Caco-2 (cell line): ENCODE measurements at regions not wholly inside any gene's neighbourhood (a gene's known extent, or its start where the extent isn't known, plus 50 kb on each side); places are given as distances from the start of the nearest gene placed in this dataset.

Experiments
- BruUV-seq: library from RNA; stranded (reverse); fragments of 400-500 nt; replicated peaks from 2 replicates; lab custom pipeline; 2021; lab: Mats Ljungman, UMichigan
- CTCF ChIA-PET: fragments of 300-600 bp; sonication (Branson Sonifier 250); formaldehyde crosslinking; loops from one replicate; lab custom pipeline; 2022; ENCODE audit warnings: antibody characterized with exemption; lab: Charles Lee
- POLR2A ChIA-PET: fragments of 300-600 bp; sonication (Branson Sonifier 250); formaldehyde crosslinking; loops from one replicate; lab custom pipeline; 2022; ENCODE audit warnings: antibody characterized with exemption; lab: Charles Lee
- DNase-seq, 2 experiments: peaks; one replicate each; pipeline versions ENCODE4 v3.0.0 to v3.0.0-alpha.2; 2020 to 2022
- H3K27me3 ChIP-seq: replicated peaks from 2 replicates; pipeline ENCODE4 v1.6.0; 2011; ENCODE audit warnings: low read length; ENCODE audit not compliant: control insufficient read depth, insufficient read depth
- H3K36me3 ChIP-seq: 2 replicates; pipeline ENCODE4 v1.5.1; 2011; ENCODE audit warnings: low read length; ENCODE audit not compliant: control insufficient read depth, insufficient read depth
- H3K4me1 ChIP-seq: fragments of 250-450 bp; sonication (Bioruptor Pico); 2 replicates; pipeline ENCODE4 v1.5.1; 2020; ENCODE audit warnings: mild to moderate bottlenecking
- H3K4me3 ChIP-seq: 2 replicates; pipeline ENCODE4 v1.5.1; 2011; ENCODE audit warnings: low read depth, mild to moderate bottlenecking, control low read depth, low read length
- H3K9me3 ChIP-seq: fragments of 250-450 bp; sonication (Bioruptor Pico); 2 replicates; pipeline ENCODE4 v1.5.1; 2020; ENCODE audit warnings: mild to moderate bottlenecking, moderate library complexity
- H3K27ac Mint-ChIP-seq: one replicate; pipeline ENCODE4 v1.8.0; 2022; ENCODE audit warnings: mixed read lengths; ENCODE audit not compliant: unreplicated experiment
- H3K27me3 Mint-ChIP-seq: one replicate; pipeline ENCODE4 v1.8.0; 2022; ENCODE audit warnings: mixed read lengths; ENCODE audit not compliant: insufficient read depth, unreplicated experiment
- H3K36me3 Mint-ChIP-seq: one replicate; pipeline ENCODE4 v1.8.0; 2022; ENCODE audit warnings: mild to moderate bottlenecking, mixed read lengths; ENCODE audit not compliant: insufficient read depth, unreplicated experiment
- H3K4me1 Mint-ChIP-seq: one replicate; pipeline ENCODE4 v1.8.0; 2022; ENCODE audit warnings: low read depth, mixed read lengths; ENCODE audit not compliant: unreplicated experiment
- H3K4me3 Mint-ChIP-seq: one replicate; pipeline ENCODE4 v1.8.0; 2022; ENCODE audit warnings: mild to moderate bottlenecking, moderate library complexity, mixed read lengths; ENCODE audit not compliant: unreplicated experiment
- H3K9me3 Mint-ChIP-seq: one replicate; pipeline ENCODE4 v1.8.0; 2022; ENCODE audit warnings: mixed read lengths; ENCODE audit not compliant: unreplicated experiment
- CTCF ChIP-seq, 2 experiments: fragments of 200-600 bp in 1 of 2; IDR thresholded peaks; 1 replicate in 1 of 2; 2 replicates in 1 of 2; pipeline versions ENCODE4 v1.5.1 to v1.8.0; 2011 to 2022; ENCODE audit warnings: antibody characterized with exemption in 1 of 2, control low read depth in 1 of 2, inconsistent platforms in 1 of 2, low read depth in 1 of 2, low read length in 1 of 2, mild to moderate bottlenecking in 1 of 2, moderate library complexity in 1 of 2; ENCODE audit not compliant: insufficient read depth in 1 of 2, severe bottlenecking in 1 of 2, unreplicated experiment in 1 of 2
- intact Hi-C: fragments of 100-400 bp; cut with micrococcal nuclease; formaldehyde crosslinking; loops from one replicate; pipeline ENCODE4 v1.10.0; 2022; ENCODE audit not compliant: unreplicated experiment

DNA sequence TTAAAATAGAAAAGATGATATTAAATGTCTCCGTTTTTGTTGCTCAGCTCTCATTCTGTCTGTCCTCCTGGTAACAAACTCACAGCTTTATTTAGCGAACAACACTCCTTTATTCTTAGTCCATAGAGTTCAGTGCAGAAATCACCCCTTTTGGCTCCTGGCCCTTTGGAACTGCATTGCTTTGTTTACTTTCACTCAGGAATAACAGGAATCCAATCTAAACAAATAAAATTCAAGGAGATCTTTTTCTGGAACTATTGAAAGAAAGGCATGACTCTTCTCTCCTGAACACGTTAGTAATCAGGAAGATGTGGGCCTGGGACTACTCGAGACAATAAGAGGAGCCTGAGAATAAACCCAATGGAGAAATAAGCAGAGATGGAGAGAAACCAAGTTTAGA lies 409.2 kb downstream of the DIPK2A start:
- H3K9me3 ChIP-seq = peaks cover 4% of the 10 kb centered on the region; the same call in 1 of the 2 replicates
- BruUV-seq = no TSS peak
- CTCF ChIA-PET = no interaction called here

GRCh38 chr3:144381607-144382006 lies 410.0 kb downstream of the DIPK2A start:
- H3K36me3 Mint-ChIP-seq = no peaks in the 10 kb centered on the region
- no peaks in the 10 kb centered on the region for H3K27me3 ChIP-seq
- H3K4me1 Mint-ChIP-seq = peaks cover 13% of the 10 kb centered on the region
- H3K36me3 ChIP-seq = no peaks in the 10 kb centered on the region
- CTCF ChIA-PET = no interaction called here
- POLR2A ChIA-PET = no interaction called here
- H3K4me3 ChIP-seq = no peak overlapping the region
- H3K27me3 Mint-ChIP-seq = no peaks in the 10 kb centered on the region
- H3K9me3 Mint-ChIP-seq = no peaks in the 10 kb centered on the region
- no TSS peak for BruUV-seq
- no peak for TF ChIP-seq CTCF (IDR thresholded peaks at IDR 0.05; ENCODE audit: insufficient read depth in 1 of 2, low read depth in 1 of 2, low read length in 1 of 2, severe bottlenecking in 1 of 2, unreplicated experiment in 1 of 2)
- intact Hi-C loops = no loop called here
- peaks cover 20% of the 10 kb centered on the region for H3K4me1 ChIP-seq
- DNase-seq = no peak
- no peak overlapping the region for H3K4me3 Mint-ChIP-seq
- H3K27ac Mint-ChIP-seq = no peak overlapping the region
- peaks cover 4% of the 10 kb centered on the region; the same call in 1 of the 2 replicates for H3K9me3 ChIP-seq

More for the DNA sequence above, 409.2 kb downstream of the DIPK2A start:
- H3K4me3 Mint-ChIP-seq = no peak overlapping the region
- POLR2A ChIA-PET = no interaction called here
- TF ChIP-seq CTCF (IDR thresholded peaks at IDR 0.05; ENCODE audit: insufficient read depth in 1 of 2, low read depth in 1 of 2, low read length in 1 of 2, severe bottlenecking in 1 of 2, unreplicated experiment in 1 of 2) = no peak
- no peak overlapping the region for H3K4me3 ChIP-seq
- H3K36me3 ChIP-seq = no peaks in the 10 kb centered on the region
- H3K36me3 Mint-ChIP-seq = no peaks in the 10 kb centered on the region
- H3K4me1 Mint-ChIP-seq = peaks cover 13% of the 10 kb centered on the region
- DNase-seq = no peak
- no peaks in the 10 kb centered on the region for H3K27me3 ChIP-seq
- no peaks in the 10 kb centered on the region for H3K27me3 Mint-ChIP-seq
- no peak overlapping the region for H3K27ac Mint-ChIP-seq
- intact Hi-C loops = no loop called here
- no peaks in the 10 kb centered on the region for H3K9me3 Mint-ChIP-seq
- peaks cover 22% of the 10 kb centered on the region for H3K4me1 ChIP-seq

DNA sequence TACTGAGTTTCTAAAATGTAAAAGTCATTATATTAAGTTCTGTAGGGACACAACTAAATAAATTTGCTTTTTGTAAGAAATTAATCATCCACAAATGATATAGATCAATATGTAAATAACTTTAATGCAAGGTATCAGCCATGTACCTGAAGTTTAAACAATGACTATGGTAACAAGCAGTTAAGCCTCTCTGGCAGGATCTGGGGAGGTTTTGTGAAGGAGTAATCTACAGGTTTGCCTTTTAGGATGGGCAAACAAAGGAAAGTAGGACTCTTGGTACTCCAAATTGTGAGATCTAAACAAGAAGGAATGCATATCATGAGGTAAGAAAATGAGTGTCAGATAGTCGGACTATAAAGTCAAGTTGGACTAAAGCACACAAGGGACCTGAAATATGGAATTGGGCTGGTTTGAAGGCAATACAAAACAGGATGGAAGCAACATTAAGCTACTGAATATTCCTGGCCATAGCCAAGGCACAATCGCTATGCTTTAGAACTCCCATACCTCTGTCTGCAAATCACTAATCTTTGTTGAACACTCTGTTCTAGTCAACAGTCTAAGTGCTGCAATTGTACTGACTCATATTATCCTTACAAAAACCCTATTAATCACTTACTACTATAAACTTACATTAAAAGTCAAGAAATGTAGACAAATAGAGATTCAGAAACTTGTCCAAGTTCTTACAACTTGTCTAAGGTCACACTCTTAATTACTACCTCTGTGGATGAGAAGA lies 412.8 kb downstream of the DIPK2A start:
- TF ChIP-seq CTCF (IDR thresholded peaks at IDR 0.05; ENCODE audit: insufficient read depth in 1 of 2, low read depth in 1 of 2, low read length in 1 of 2, severe bottlenecking in 1 of 2, unreplicated experiment in 1 of 2) = no peak
- H3K4me3 ChIP-seq = no peak overlapping the region
- Mint-ChIP-seq H3K27ac (no peak overlapping the region), H3K4me1 (peaks cover 13% of the 10 kb centered on the region), H3K4me3 (no peak overlapping the region), H3K36me3 (no peaks in the 10 kb centered on the region), H3K9me3 (no peaks in the 10 kb centered on the region), H3K27me3 (no peaks in the 10 kb centered on the region)
- no TSS peak for BruUV-seq
- intact Hi-C loops = no loop called here
- peaks cover 20% of the 10 kb centered on the region for H3K4me1 ChIP-seq
- POLR2A ChIA-PET = no interaction called here
- CTCF ChIA-PET = no interaction called here
- H3K36me3 ChIP-seq = no peaks in the 10 kb centered on the region
- peaks cover 4% of the 10 kb centered on the region; the same call in 1 of the 2 replicates for H3K9me3 ChIP-seq
- no peaks in the 10 kb centered on the region for H3K27me3 ChIP-seq
- DNase-seq = no peak
